OCI-LY7 (cell line): ENCODE measurements at regions not wholly inside any gene's neighbourhood (a gene's known extent, or its start where the extent isn't known, plus 50 kb on each side); places are given as distances from the start of the nearest gene placed in this dataset.

Source experiments
- BruUV-seq: library from RNA; stranded (reverse); fragments of 400-500 nt; replicated peaks from 2 replicates; lab custom pipeline; 2021; lab: Mats Ljungman, UMichigan
- CTCF ChIA-PET: fragments of 300-600 bp; sonication (Branson Sonifier 250); formaldehyde crosslinking; loops from one replicate; lab custom pipeline; 2022; ENCODE audit warnings: antibody characterized with exemption; ENCODE audit not compliant: unreplicated experiment; lab: Charles Lee
- POLR2A ChIA-PET: fragments of 300-600 bp; sonication (Branson Sonifier 250); formaldehyde crosslinking; loops from one replicate; lab custom pipeline; 2022; ENCODE audit warnings: antibody characterized with exemption; lab: Charles Lee
- DNase-seq: peaks from one replicate; pipeline ENCODE4 v3.0.0-alpha.2; 2015; ENCODE audit warnings: low spot score
- H2AFZ ChIP-seq: fragments of 200-600 bp; sonication (generic), shearing (Covaris generic); 2 replicates; pipeline ENCODE4 v1.6.1; 2014; ENCODE audit warnings: mild to moderate bottlenecking, antibody characterized with exemption, low read length, moderate library complexity
- H3K27ac ChIP-seq: fragments of 200-600 bp; sonication (generic); 2 replicates; pipeline ENCODE4 v1.5.1; 2014; ENCODE audit warnings: mixed run types, low read depth, mild to moderate bottlenecking, moderate library complexity, low read length, inconsistent platforms; ENCODE audit not compliant: poor library complexity, severe bottlenecking
- H3K36me3 ChIP-seq: fragments of 200-600 bp; sonication (generic); 2 replicates; pipeline ENCODE4 v1.6.1; 2014; ENCODE audit warnings: mild to moderate bottlenecking, antibody characterized with exemption, low read length, moderate library complexity, mixed read lengths; ENCODE audit not compliant: insufficient read depth
- H3K4me1 ChIP-seq: fragments of 200-600 bp; sonication (generic); 2 replicates; pipeline ENCODE4 v1.5.1; 2014; ENCODE audit warnings: mild to moderate bottlenecking, low read length; ENCODE audit not compliant: insufficient read depth, poor library complexity, severe bottlenecking
- H3K4me2 ChIP-seq: fragments of 200-600 bp; sonication (generic); 2 replicates; pipeline ENCODE4 v1.6.1; 2014; ENCODE audit warnings: mild to moderate bottlenecking, low read length
- H3K4me3 ChIP-seq: fragments of 200-600 bp; sonication (generic); 2 replicates; pipeline ENCODE4 v1.5.1; 2014; ENCODE audit warnings: mild to moderate bottlenecking, low read depth, low read length; ENCODE audit not compliant: poor library complexity, severe bottlenecking
- H3K79me2 ChIP-seq: fragments of 200-600 bp; sonication (generic); 2 replicates; pipeline ENCODE4 v1.6.1; 2016; ENCODE audit warnings: low read depth, mild to moderate bottlenecking, low read length, moderate library complexity, mixed read lengths; ENCODE audit not compliant: insufficient read depth
- H3K9me2 ChIP-seq: fragments of 200-600 bp; sonication (generic); 2 replicates; pipeline ENCODE4 v1.6.1; 2016; ENCODE audit warnings: mild to moderate bottlenecking, low read length, mixed read lengths; ENCODE audit not compliant: insufficient read depth
- H3K9me3 ChIP-seq: fragments of 200-600 bp; sonication (generic); 2 replicates; pipeline ENCODE4 v1.6.1; 2014; ENCODE audit warnings: mild to moderate bottlenecking, mixed run types, low read length, mixed read lengths
- H4K20me1 ChIP-seq: fragments of 200-600 bp; sonication (generic); 2 replicates; pipeline ENCODE4 v1.6.1; 2014; ENCODE audit warnings: mild to moderate bottlenecking, antibody characterized with exemption, low read length, moderate library complexity, mixed read lengths; ENCODE audit not compliant: insufficient read depth
- EZH2phosphoT487 ChIP-seq: fragments of 200-600 bp; sonication (generic); IDR thresholded peaks from 2 replicates; pipeline ENCODE4 v1.6.1; 2018; ENCODE audit warnings: low read depth, borderline replicate concordance, mild to moderate bottlenecking, mixed run types, antibody characterized with exemption, low read length, moderate library complexity, mixed read lengths
- intact Hi-C: fragments of 100-400 bp; cut with micrococcal nuclease; formaldehyde crosslinking; loops from one replicate; pipeline ENCODE4 v1.10.0; 2022; ENCODE audit not compliant: unreplicated experiment
- TF ChIP-seq, protein P1 (sequence below): fragments of 200-600 bp; sonication (generic); conservative IDR thresholded peaks from 2 replicates; pipeline ENCODE4 v1.5.1; 2014; ENCODE audit warnings: mild to moderate bottlenecking, antibody characterized with exemption, low read length, moderate library complexity, mixed read lengths

DNA sequence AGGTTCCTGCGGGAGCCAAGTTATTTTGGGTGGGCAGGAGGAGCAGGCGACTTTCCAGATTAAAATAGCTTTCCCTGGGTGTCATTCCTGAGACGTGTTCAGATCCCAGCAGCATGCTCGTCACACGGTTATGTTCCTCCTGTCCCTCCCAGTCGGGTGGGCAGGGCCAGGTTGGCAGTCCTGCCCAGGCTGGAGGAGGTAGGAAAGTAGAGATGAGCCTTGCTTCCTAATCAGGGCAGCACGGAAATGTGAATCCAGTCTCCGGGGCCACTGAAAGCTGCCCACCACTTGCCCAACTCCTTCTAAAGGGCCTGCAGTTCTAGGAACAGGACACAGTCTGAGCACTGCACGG, 137.0 kb downstream of the MRPL14 start:
- intact Hi-C loops, result no loop called here
- H3K4me2 ChIP-seq, result no peak overlapping the region
- CTCF ChIA-PET, result interaction anchor here (0.5 to 0.6 kb wide), 2 partner anchors 72 to 357 kb away, joined by 3 read pairs; no protein-coding TSS in a partner anchor

DNA sequence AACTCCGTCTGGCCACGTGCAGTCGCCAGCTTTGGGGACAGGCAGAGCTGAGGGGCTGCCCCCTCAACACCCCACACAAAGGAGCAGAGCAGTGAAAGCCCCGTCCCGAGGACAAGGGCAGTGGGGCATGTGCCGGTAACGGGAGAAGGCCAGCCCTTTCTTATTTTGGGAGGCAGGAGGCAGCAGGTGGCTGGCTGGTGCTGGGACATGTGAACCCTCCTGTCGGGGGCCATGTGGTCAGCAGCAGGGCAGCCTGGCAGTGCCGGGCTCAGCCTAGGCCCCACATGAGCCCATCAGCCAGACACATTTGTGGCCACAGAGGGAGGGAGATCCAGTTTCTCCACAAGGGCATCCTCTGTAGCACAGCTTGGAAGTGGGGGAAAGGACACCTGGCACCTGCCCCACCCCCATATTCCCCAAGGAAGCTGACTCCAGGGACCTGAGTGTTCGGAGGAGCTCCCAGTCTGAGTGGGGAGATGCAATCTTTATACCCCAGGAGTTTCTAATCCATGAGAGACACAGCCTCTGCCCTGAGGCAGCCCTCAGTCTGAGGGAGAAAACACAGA, 137.6 kb downstream of the MRPL14 start:
- no peak for DNase-seq
- Histone ChIP-seq H3K36me3 (no peaks in the 10 kb centered on the region), H3K27ac (no peak overlapping the region), H2AFZ (no peak overlapping the region), H3K4me1 (no peaks in the 10 kb centered on the region), H4K20me1 (no peaks in the 10 kb centered on the region), H3K79me2 (no peaks in the 10 kb centered on the region), H3K9me3 (no peaks in the 10 kb centered on the region), H3K4me3 (no peak overlapping the region), H3K4me2 (no peak overlapping the region), H3K9me2 (no peaks in the 10 kb centered on the region)
- ChIA-PET POLR2A (interaction anchor here (1.0 kb wide), 1 partner anchor 15 kb away, joined by 3 read pairs; no protein-coding TSS in a partner anchor), CTCF (no interaction called here)
- intact Hi-C loops, result no loop called here
- TF ChIP-seq, protein P1, sequence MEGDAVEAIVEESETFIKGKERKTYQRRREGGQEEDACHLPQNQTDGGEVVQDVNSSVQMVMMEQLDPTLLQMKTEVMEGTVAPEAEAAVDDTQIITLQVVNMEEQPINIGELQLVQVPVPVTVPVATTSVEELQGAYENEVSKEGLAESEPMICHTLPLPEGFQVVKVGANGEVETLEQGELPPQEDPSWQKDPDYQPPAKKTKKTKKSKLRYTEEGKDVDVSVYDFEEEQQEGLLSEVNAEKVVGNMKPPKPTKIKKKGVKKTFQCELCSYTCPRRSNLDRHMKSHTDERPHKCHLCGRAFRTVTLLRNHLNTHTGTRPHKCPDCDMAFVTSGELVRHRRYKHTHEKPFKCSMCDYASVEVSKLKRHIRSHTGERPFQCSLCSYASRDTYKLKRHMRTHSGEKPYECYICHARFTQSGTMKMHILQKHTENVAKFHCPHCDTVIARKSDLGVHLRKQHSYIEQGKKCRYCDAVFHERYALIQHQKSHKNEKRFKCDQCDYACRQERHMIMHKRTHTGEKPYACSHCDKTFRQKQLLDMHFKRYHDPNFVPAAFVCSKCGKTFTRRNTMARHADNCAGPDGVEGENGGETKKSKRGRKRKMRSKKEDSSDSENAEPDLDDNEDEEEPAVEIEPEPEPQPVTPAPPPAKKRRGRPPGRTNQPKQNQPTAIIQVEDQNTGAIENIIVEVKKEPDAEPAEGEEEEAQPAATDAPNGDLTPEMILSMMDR, result no peak
- TF ChIP-seq EZH2phosphoT487, result no peak
- BruUV-seq, result no TSS peak

More for the DNA sequence above, 137.0 kb downstream of the MRPL14 start:
- no peaks in the 10 kb centered on the region for H3K79me2 ChIP-seq
- no peak overlapping the region for H2AFZ ChIP-seq
- BruUV-seq, result no TSS peak
- no peaks in the 10 kb centered on the region for H4K20me1 ChIP-seq
- H3K9me3 ChIP-seq, result no peaks in the 10 kb centered on the region
- no peak overlapping the region for H3K4me3 ChIP-seq
- POLR2A ChIA-PET, result no interaction called here
- TF ChIP-seq EZH2phosphoT487, result no peak
- TF ChIP-seq, protein P1, result no peak
- H3K4me1 ChIP-seq, result no peaks in the 10 kb centered on the region
- H3K27ac ChIP-seq, result no peak overlapping the region
- H3K9me2 ChIP-seq, result no peaks in the 10 kb centered on the region
- no peaks in the 10 kb centered on the region for H3K36me3 ChIP-seq
- DNase-seq, result no peak

DNA sequence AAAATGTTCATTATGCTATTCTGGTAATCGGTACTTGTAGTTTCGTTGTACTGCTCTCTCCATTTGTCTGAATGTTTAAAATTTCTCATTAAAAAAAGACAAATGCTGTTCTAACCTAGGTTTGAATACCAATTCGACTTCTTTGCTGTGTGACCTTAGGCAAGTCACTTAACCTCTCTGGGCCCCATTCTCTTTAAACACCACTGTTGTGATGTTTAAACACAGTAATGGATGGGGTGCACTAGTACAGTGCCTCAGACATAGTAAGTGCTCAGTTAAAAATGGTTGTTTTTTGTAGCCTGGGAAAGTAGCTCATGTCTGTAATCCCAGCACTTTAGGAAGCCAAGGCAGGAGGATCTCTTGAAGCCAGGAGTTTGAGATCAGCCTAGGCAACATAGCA, 138.5 kb downstream of the MRPL14 start:
- DNase-seq, result no peak
- Histone ChIP-seq H3K27ac (no peak overlapping the region), H4K20me1 (no peaks in the 10 kb centered on the region), H3K79me2 (no peaks in the 10 kb centered on the region), H3K4me1 (no peaks in the 10 kb centered on the region), H3K9me3 (no peaks in the 10 kb centered on the region), H3K4me3 (no peak overlapping the region), H3K36me3 (no peaks in the 10 kb centered on the region), H3K9me2 (no peaks in the 10 kb centered on the region), H3K4me2 (no peak overlapping the region), H2AFZ (no peak overlapping the region)
- ChIA-PET CTCF (no interaction called here), POLR2A (interaction anchor here (1.0 kb wide), 1 partner anchor 16 kb away, joined by 3 read pairs; no protein-coding TSS in a partner anchor)
- TF ChIP-seq, protein P1, result no peak
- TF ChIP-seq EZH2phosphoT487, result no peak
- intact Hi-C loops, result no loop called here
- no TSS peak for BruUV-seq
